ENCODE measurements at regions not wholly inside any gene's neighbourhood (a gene's known extent, or its start where the extent isn't known, plus 50 kb on each side); places are given as distances from the start of the nearest gene placed in this dataset.

DNA sequence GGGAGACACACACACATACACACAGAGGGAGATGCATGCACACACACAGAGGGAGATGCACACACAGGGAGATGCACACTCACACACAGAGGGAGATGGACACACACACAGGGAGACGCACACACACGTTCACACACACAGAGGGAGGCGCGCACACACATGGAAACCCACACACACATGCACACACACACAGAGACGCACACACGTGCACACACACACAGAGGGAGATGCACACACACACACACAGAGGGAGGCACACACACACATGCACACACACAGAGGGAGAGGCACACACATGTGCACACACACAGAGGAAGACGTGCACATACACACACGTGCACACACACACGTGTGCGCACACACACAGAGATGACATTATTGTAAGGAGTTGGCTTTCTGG is 79.1 kb downstream of the HMX1 start (continued):
- TF ChIP-seq RFX5 (IDR thresholded peaks at IDR 0.05; ENCODE audit: low read depth, low read length) (no peak), WRNIP1 (IDR thresholded peaks at IDR 0.05; ENCODE audit: borderline replicate concordance, low read depth, low read length) (no peak)

DNA sequence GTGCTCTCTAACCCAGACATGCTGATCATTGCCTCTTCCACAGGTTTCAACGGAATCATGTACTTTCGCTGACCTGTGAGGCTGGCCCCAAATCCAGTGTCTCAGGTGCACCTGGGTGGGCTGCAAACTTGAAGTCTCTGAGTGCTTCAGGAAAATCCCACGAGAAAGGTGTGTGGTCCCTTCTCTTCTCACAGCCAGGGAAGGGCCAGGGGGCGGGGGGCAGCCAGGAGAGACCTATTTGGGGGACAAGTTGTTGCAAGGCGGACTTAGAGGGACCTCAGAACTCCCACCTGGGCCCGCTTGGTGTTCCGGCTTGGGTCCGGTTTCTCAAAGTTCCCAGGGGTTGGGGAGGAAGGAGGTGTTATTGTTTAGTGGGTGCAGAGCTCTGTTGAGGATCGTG is 80.0 kb downstream of the HMX1 start:
- SMC1A ChIA-PET (ENCODE audit: uncharacterized antibody, unreplicated experiment) = no interaction called here
- POLR2A ChIA-PET = no interaction called here
- no peak overlapping the region for H3K27ac ChIP-seq (ENCODE audit: control insufficient read depth, insufficient read depth)
- intact Hi-C loops (cut with micrococcal nuclease; ENCODE audit: unreplicated experiment) (no loop called here), in situ Hi-C loops (cut with MboI) (no loop called here)
- DNase-seq (ENCODE audit: low read depth, low spot score) = no peak
- CTCF ChIA-PET = no interaction called here
- no peak for FAIRE-seq
- no peaks in the 10 kb centered on the region for H3K27me3 ChIP-seq (replicated peaks in 1 of 2; ENCODE audit: control insufficient read depth in 2 of 2, insufficient read depth in 2 of 2, low read length in 1 of 2)
- H2AFZ ChIP-seq (ENCODE audit: control insufficient read depth, low read depth, low read length) = no peak overlapping the region
- H3K9ac ChIP-seq (ENCODE audit: control insufficient read depth, insufficient read depth, low read length) = no peak overlapping the region
- no peaks in the 10 kb centered on the region for H3K36me3 ChIP-seq (ENCODE audit: control insufficient read depth in 2 of 2, insufficient read depth in 2 of 2, low read length in 1 of 2)
- no peak for ATAC-seq
- no peaks in the 10 kb centered on the region for H4K20me1 ChIP-seq (ENCODE audit: control insufficient read depth, insufficient read depth)
- H3K4me3 ChIP-seq = no peak overlapping the region
- RAD21 ChIA-PET (ENCODE audit: unreplicated experiment) = no interaction called here
- TF ChIP-seq EED (IDR thresholded peaks at IDR 0.05; ENCODE audit: low read depth) (no peak), NR2C2 (IDR thresholded peaks at IDR 0.05; ENCODE audit: borderline replicate concordance, control insufficient read depth, insufficient read length, low read depth) (no peak), SMC3 (IDR thresholded peaks at IDR 0.05; ENCODE audit: borderline replicate concordance, low read length) (no peak), NFYB (IDR thresholded peaks at IDR 0.05; ENCODE audit: insufficient read depth, low read depth, low read length) (no peak), ESRRA (IDR thresholded peaks at IDR 0.05; ENCODE audit: low read length) (no peak), ZNF384 (IDR thresholded peaks at IDR 0.05; ENCODE audit: borderline replicate concordance, low read depth, low read length) (no peak), BRCA1 (IDR thresholded peaks at IDR 0.05; ENCODE audit: low read depth, low read length) (no peak), NBN (IDR thresholded peaks at IDR 0.05) (no peak)
- TF ChIP-seq, protein P1, sequence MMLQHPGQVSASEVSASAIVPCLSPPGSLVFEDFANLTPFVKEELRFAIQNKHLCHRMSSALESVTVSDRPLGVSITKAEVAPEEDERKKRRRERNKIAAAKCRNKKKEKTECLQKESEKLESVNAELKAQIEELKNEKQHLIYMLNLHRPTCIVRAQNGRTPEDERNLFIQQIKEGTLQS (IDR thresholded peaks at IDR 0.05; ENCODE audit: borderline replicate concordance, extremely low read depth, low read depth, low read length) = no peak
- no TSS peak for BruUV-seq (replicated peaks)
- no peak overlapping the region for H3K4me2 ChIP-seq (ENCODE audit: control insufficient read depth, insufficient read depth)
- no peaks in the 10 kb centered on the region; the same call in 2 of the 3 replicates for H3K9me3 ChIP-seq (replicated peaks; ENCODE audit: control insufficient read depth, insufficient read depth, low read length)
- no peaks in the 10 kb centered on the region for H3K4me1 ChIP-seq (ENCODE audit: control insufficient read depth, insufficient read depth, low read length)
- WGBS (ENCODE audit: insufficient coverage, insufficient replicate concordance, low lambda C conversion rate, missing lambda C conversion rate) = 32% methylated on average over 9 of the region's 9 CpGs
- H3K79me2 ChIP-seq (ENCODE audit: control insufficient read depth, insufficient read depth, low read length) = no peaks in the 10 kb centered on the region
